ENCODE measurements at regions not wholly inside any gene's neighbourhood (a gene's known extent, or its start where the extent isn't known, plus 50 kb on each side); places are given as distances from the start of the nearest gene placed in this dataset.
"Not testable (repeated sequence)": the region's sequence is repeated elsewhere in the genome, so short reads cannot be mapped to it uniquely, and the experiment has no call there.

DNA sequence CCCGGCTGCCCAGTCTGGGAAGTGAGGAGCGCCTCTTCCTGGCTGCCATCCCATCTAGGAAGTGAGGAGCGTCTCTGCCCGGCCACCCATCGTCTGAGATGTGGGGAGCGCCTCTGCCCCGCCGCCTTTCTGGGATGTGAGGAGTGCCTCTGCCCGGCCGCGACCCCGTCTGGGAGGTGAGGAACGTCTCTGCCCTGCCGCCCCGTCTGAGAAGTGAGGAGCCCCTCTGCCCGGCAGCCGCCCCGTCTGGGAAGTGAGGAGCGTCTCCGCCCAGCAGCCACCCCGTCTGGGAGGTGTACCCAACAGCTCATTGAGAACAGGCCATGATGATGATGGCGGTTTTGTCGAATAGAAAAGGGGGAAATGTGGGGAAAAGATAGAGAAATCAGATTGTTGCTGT is 316.2 kb upstream of the PRR16 start:
- not testable (repeated sequence) for DNase-seq (ENCODE audit: low read depth, low spot score)

DNA sequence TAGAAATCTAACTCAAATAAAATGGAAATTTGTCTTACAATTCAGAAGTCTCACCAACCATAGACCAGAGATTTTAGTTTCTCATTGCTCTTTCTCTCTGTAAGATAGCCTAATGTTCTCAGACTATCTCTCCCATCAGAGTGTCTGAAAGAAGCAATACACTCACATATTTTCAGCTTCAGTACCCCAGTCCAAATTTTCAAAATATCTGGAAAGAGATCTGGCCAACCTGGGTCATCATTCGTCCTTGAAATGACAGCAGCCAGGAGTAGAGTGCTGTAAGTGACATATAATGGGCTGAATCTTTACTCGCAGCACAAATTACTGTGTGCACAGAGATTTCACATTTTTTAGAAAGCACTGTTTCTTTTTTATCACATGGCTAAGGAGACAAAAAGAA is 313.3 kb upstream of the PRR16 start:
- DNase-seq (ENCODE audit: low read depth, low spot score) = no peak

DNA sequence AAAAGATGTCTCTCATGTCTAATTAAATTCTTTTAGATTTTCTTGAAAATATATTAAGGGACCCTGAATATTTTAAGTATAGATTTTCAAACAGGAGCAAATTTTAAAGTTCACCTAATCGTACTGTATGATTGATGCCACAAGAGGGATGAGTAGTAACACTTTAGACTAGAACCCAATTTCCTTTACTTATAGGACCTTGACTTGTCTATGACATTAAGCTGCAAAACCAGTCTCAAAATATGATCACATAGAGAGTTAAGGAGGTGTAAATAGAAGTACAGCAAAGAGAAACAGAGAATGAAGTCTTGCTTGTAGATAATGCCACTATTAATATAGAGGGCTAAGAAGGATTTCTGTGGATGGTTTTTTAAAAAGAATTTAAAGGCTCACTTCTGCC is 312.9 kb upstream of the PRR16 start:
- no peak for DNase-seq (ENCODE audit: low read depth, low spot score)

DNA sequence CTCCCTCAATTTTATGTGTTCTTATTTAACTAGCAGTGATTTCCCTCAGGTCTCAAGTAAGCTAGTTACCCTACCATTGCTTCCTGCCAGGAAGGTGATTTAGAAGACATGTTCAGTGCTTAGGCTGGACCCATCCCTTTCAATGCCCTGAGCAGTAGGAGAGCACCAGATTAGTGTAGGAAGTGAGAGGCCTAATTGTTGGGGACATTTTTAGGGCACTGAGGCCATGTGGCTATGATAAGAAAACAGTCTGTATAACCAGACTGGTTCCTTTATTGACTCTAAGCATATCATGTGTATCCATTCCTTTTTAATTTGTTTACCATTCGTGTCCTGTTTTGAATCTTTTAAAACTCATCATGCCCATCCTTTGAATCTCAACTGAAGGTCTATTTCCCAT is 312.3 kb upstream of the PRR16 start:
- no peak for DNase-seq (ENCODE audit: low read depth, low spot score)

DNA sequence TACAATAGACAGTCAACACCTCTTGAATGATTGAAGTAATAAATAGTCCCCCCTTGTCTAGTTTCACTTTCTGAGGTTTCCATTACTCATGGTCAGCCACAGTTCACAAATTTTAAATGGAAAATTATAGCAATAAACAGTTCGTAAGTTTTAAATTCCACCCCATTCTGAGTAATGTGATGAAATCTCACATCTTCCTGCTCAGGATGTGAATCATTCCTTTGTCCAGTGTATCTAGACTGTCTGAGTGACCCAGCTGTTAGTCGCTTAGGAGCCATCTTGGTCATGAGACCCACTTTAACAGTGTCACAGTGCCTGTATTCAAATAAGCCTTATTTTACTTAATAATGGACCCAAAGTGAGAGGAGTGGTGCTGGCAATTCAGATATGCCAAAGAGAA is 311.6 kb upstream of the PRR16 start:
- DNase-seq (ENCODE audit: low read depth, low spot score) = no peak

DNA sequence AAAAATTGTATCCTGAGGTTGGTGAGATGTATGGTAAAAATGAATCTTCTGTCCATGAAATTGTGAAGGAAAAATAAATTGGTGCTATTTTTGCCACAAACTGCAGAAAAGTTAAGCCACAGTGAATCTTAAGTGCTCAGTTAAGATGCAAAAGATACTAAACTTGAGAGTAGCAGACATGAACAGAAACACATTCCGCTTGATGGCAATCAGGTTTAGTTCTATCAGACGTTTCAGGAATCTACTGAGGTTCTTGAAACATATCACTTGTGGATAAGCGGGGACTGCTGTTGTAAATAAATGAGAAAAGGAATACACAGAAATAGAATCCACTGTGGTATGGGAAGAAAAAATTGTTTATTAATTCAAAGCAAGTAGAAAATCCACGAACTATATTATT is 311.2 kb upstream of the PRR16 start:
- DNase-seq (ENCODE audit: low read depth, low spot score) = no peak

DNA sequence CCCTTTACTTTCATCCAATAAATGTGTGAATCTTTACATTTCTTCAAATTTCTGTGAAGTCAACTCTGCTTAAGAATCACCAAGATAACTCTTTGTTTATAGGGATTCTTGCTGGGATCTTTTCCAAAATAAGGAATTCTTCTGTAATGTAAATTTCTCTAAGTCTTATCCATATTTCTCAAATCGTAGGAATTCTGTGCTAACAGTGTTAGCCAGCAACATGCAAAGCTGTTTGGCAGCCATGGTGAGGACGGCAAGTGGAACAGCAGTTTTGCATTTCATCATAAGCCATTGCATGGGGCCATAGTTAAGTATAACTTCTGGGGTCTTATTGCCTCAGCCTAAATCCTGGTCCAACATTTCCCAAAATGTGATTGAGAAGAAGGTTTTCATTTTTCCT is 310.5 kb upstream of the PRR16 start:
- no peak for DNase-seq (ENCODE audit: low read depth, low spot score)

DNA sequence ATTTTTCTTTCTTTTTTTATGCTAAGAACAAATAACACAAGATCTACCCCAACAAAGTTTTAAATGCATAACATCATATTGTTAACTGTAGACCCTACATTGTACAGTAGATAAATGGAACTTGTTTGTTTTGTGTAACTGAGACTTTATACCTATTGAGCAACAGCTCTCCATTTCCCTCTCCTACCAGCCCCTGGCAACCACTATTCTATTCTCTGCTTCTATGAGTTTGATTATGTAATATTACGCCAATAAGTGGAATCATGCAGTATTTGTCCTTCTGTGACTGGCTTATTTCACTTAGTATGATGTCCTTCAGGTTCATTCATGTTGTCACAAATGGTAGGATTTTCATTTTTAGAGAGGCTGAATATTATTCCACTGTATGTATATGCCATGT is 308.2 kb upstream of the PRR16 start:
- DNase-seq (ENCODE audit: low read depth, low spot score) = no peak

DNA sequence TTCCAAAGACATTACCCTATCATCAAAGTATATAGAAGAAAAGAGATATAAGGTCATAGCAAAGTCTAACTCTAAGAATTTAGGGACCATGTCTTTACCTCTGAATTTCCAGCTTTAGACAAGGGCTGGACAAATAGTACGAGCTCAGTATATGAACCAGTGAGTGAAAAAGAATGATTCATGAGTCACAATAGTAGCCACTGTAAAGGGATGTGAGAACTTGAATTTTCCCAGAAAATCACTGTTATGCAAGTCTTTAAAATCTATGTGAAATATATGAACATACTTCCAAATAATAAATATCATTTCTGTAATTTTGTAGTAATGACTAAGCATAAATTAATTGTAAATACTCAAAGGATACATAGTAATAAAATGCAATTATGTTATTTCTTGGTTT is 305.9 kb upstream of the PRR16 start:
- DNase-seq (ENCODE audit: low read depth, low spot score) = no peak

DNA sequence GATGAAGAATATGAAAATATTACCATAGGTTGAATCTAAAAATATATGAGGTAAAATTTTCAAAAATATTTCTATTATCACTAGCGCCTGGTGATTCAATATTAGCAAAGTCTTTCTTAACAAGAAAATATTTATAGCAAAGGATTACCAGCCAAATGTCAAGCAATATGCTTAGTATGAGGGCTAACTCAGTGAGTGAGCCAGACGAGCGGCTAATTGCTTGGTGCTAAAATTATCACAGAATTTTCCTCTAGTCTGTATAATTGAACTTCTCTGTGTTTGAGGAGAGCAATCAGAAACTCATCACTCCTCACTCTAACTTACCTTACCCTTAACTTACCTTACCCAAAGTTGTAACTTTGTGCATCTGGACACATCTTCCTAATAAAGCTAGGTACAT is 304.9 kb upstream of the PRR16 start:
- DNase-seq (ENCODE audit: low read depth, low spot score) = no peak

DNA sequence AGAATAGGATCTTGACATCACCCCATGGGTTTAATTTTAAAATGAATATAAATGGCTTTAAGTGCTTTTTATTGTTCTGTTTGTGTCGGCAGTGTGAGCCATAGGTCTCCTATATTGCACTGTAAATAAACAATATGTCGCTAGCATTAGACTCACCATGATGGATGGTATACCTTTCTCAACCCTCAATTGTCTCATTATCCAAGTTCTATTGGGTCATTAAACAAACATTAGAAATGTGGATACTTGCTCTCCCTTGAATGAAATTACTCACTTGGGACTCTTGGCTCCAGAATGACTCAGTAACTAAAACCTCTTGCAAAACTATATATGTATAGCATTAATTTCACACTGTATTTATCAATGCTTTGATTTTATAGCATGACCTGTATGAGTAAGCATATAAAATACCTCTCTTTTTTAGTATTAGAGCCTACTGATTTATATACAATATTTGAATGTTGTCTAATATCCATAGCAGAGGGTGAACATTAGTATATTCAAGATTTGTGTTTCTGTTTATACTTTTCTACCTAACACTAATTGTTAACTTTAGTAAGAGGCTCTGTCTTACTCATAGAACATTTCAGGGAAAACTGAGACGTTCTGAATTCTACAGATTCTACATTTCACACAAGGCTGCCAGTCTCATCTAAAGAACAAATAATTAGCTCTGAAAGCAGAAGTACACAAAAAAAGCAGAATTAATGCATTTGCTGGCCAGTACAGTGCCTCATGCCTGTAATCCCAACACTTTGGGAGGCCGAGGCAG is 303.8 kb upstream of the PRR16 start:
- DNase-seq (ENCODE audit: low read depth, low spot score) = no peak

DNA sequence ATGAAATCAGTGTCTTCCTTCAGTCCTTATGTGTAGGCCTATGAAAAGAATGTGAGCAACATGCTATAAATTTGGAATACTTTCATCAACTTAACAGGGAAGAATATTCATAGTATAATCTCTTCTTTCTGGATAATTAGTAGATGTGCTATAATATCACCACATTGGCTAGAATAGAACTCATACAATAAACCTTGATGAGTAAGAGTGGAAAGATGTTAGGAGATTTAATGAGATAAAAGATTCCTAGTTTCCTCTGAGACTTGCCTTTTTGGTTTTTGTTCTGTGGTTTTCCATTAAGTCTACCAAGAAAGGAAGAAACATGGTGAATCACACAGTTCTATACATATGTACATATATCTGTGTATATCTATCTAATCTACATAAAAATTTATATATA is 301.8 kb upstream of the PRR16 start:
- DNase-seq (ENCODE audit: low read depth, low spot score) = no peak

DNA sequence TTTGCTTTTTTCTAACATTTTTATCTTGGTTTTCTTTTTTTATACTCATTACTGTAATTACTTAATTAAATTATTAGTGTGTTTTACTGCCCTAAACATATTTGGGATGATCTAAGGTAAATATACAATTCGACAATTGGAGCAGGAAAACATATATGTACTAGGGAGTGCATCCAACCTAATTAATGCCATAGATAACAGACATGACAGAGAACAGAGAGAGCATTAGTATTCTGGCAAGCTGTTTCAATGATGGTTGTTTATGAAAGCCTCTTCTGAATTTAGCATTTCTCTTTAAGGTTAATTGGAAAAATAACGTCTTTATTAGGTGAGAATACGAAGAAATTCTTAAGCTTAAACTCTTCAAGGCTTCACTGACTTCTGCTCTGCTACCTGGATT is 300.1 kb upstream of the PRR16 start:
- no peak for DNase-seq (ENCODE audit: low read depth, low spot score)

DNA sequence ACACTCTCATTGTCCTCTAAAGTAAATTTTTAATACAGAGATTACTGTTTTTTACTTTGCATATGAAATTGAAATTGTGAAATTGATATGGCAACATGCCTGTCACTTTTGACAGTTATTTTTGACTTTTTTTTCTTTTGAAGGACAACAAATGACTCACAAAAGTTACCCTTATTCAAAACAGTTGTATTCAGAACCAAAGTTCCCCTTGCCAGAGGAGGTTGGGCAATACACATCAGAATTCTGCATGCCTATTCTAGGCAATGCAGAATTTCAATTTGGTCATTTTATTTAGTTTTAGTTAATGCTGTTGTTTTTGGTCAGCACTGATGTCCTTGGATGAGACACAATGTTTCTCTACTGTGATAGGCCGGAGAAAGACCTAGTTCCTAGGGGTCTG is 299.1 kb upstream of the PRR16 start:
- no peak for DNase-seq (ENCODE audit: low read depth, low spot score)

DNA sequence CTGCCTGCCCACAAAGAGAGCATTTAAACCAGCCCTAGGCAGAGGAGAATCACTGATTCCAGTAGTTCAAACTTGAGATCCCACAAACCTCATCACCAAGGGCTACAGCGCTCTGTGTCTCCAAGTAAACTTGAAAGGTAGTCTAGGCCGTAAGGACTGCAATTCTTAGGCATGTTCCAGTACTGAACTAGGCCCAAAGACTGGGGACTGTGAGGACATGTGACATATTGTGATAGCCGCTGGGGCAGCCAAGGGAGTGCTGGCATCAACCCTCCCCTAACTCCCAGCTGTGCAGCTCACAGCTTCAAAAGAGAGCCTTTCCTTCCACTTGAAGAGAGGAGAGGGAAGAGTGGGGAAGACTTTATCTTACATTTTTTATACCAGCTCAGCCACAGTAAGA is 291.0 kb upstream of the PRR16 start:
- no peak for DNase-seq (ENCODE audit: low read depth, low spot score)

DNA sequence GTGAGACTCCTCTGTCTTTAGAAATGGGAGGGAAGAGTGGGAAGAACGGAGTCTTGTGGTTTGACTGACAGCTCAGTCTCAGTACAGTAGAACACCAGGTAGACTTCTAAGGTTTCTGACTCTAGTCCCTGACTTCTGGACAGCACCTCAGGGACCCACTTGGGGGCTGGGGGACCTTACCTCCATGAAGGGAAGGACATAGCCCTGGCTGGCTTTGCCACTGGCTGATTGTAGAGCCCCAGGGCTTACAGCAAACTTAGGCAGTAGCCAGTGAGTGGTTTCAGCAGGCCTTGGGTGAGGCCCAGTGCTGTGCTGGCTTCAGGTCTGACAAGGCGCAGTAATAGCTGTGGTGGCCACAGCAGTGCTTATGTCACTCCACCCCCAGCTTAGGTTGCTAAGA is 290.0 kb upstream of the PRR16 start:
- DNase-seq (ENCODE audit: low read depth, low spot score) = no peak

DNA sequence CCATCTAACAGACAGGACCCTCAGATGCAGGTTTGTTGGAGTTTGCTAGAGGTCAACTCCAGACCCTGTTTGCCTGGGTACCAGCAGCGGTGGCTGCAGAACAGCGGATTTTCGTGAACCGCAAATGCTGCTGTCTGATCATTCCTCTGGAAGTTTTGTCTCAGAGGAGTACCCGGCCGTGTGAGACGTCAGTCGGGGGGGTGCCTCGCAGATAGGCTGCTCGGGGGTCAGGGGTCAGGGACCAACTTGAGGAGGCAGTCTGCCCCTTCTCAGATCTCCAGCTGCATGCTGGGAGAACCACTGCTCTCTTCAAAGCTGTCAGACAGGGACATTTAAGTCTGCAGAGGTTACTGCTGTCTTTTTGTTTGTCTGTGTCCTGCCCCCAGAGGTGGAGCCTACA is 282.9 kb upstream of the PRR16 start:
- DNase-seq (ENCODE audit: low read depth, low spot score) = not testable (repeated sequence)

DNA sequence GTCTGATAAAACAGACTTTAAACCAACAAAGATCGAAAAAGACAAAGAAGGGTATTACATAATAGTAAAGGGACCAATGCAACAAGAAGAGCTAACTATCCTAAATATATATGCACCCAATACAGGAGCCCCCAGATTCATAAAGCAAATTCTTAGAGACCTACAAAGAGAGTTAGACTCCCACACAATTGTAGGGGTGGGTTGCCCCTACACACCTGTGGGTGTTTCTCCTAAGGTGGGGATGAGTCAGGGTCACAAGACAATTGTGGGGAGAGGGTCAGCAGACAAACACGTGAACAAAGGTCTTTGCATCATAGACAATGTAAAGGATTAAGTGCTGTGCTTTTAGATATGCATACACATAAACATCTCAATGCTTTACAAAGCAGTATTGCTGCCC is 269.4 kb upstream of the PRR16 start:
- not testable (repeated sequence) for DNase-seq (ENCODE audit: low read depth, low spot score)

DNA sequence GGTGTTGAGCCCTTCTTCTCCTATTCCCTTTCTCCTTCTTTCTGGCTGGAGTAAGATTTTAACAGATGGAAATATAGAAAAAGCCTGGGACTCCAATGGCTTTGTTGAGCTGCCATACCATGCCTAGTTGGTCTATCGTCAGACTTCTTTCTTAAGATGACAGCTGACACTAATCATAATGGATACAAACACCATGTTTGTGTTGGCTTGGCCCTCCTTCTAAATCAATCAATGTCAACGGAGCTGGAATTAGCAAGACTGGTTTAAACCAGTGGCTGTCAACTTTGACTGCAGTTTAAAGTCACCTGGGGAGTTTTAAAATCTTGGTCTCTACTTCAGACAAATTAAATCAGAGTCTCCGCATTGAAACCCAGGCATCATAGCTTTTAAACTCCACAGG is 264.5 kb upstream of the PRR16 start:
- DNase-seq (ENCODE audit: low read depth, low spot score) = no peak

DNA sequence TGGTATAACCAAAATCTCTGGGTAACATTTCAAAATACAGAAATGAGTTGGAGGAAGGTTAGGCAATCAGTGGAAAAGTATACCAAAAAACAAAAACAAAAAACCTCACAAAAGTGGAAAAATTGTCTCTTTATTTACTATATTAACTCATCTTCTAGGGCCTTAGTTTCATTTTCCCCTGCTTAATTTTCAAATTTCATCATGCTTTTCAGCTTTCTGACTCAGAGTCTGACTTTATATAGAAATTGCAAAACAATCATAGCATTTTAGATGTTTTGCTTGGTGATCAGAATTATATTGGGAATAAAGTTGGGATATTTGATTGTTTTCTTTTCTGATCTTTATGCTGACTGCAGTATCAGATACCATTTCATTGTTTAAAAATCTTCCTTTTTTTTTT is 257.0 kb upstream of the PRR16 start:
- no peak for DNase-seq (ENCODE audit: low read depth, low spot score)

DNA sequence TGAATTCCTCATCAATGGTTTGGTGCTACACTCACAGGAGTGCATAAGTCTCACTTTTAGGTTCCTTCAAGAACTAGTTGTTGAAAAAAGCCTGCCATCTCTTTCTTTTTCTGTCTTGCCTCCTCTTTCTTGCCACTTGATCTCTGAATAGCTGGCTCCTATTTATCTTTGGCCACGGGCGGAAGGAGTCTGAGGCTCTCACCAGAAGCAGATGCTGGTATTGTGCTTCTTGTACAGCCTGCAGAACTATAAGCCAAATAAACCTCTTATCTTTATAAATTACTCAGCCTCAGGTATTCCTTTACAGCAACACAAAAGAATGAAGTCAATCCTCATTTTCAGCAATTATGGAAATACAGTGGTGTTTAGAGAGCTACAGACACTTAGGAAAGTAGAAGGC is 247.1 kb upstream of the PRR16 start:
- DNase-seq (ENCODE audit: low read depth, low spot score) = no peak

DNA sequence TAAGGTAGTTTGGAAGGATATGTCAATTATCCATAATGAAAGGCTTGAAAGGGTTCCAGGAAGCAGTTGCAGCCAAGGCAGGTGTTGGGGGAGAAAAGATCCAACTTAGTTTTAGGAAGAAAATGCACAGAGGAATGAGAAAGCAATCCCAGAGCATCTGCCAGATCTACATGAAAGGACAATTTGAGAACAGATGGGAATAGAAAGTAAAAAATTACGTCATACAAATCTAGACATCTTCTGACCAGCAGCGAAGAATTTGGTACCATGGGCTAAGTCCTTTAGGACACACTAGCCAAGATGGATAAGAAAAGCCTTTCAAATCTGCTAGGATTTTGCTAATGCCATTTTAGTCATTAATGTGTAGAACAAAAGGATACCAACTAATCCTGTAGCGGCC is 244.1 kb upstream of the PRR16 start:
- no peak for DNase-seq (ENCODE audit: low read depth, low spot score)

DNA sequence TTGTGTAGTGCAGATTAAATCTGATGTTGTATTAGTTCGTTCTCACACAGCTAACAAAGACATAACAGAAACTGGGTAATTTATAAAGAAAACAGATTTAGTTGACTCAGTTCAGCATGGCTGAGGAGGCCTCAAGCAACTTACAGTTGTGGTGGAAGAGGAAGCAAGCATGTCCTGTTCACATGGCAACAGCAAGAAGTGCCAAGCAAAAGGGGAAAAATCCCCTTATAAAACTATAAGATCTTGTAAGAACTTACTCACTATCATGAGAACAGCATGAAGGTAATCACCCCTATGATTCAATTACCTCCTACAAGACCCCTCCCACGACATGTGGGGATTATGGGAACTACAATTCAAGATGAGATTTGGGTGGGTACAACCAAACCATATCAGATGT is 238.6 kb upstream of the PRR16 start:
- DNase-seq (ENCODE audit: low read depth, low spot score) = no peak
